ENCODE measurements at regions not wholly inside any gene's neighbourhood (a gene's known extent, or its start where the extent isn't known, plus 50 kb on each side); places are given as distances from the start of the nearest gene placed in this dataset.

DNA sequence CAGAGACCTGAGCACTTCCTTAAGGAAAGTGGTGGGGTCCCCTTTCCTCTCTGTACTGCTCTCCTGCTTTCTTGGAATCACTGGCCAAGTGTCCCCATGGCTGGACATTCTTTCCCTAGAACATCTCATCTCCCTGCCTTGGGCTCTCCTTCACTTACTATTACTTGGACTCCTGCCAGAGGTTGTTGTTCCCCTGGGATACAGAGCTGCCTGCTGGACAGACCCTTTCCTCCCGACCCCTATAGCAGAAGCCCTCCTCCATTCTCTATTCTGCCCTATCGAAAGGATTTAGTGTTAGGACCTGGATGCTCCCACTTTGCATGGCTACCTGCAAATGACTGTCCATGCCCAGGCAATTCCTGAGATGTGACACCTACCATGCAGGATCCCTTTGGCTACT, 164.3 kb upstream of the PODXL start:
- TF ChIP-seq, protein P1, sequence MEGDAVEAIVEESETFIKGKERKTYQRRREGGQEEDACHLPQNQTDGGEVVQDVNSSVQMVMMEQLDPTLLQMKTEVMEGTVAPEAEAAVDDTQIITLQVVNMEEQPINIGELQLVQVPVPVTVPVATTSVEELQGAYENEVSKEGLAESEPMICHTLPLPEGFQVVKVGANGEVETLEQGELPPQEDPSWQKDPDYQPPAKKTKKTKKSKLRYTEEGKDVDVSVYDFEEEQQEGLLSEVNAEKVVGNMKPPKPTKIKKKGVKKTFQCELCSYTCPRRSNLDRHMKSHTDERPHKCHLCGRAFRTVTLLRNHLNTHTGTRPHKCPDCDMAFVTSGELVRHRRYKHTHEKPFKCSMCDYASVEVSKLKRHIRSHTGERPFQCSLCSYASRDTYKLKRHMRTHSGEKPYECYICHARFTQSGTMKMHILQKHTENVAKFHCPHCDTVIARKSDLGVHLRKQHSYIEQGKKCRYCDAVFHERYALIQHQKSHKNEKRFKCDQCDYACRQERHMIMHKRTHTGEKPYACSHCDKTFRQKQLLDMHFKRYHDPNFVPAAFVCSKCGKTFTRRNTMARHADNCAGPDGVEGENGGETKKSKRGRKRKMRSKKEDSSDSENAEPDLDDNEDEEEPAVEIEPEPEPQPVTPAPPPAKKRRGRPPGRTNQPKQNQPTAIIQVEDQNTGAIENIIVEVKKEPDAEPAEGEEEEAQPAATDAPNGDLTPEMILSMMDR (IDR thresholded peaks at IDR 0.05; ENCODE audit: extremely low read depth in 1 of 2, insufficient read depth in 1 of 2, low read depth in 1 of 2, low read length in 2 of 2): no peak
- TF ChIP-seq EZH2 (IDR thresholded peaks at IDR 0.05; ENCODE audit: borderline replicate concordance, low read depth, low read length, severe bottlenecking) (no peak), GATA2 (IDR thresholded peaks at IDR 0.05; ENCODE audit: insufficient read depth, insufficient read length, low read depth, low read length) (no peak)
